ENCODE measurements at regions not wholly inside any gene's neighbourhood (a gene's known extent, or its start where the extent isn't known, plus 50 kb on each side); places are given as distances from the start of the nearest gene placed in this dataset.

DNA sequence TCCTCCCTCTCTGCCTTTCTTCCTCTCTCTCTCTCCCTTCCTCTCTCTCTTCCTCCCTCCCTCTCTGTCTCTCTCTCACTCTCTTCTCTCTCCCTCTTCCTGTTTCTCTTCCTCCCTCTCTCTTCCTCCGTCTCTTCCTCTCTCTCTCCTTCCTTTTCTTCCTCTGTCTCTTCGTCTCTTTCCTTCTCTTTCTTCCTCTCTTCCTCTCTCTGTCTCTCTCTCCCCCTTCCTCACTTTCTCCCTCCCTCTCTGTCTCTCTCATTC lies 295.3 kb downstream of the ASMT start:
- TF ChIP-seq, protein P1, sequence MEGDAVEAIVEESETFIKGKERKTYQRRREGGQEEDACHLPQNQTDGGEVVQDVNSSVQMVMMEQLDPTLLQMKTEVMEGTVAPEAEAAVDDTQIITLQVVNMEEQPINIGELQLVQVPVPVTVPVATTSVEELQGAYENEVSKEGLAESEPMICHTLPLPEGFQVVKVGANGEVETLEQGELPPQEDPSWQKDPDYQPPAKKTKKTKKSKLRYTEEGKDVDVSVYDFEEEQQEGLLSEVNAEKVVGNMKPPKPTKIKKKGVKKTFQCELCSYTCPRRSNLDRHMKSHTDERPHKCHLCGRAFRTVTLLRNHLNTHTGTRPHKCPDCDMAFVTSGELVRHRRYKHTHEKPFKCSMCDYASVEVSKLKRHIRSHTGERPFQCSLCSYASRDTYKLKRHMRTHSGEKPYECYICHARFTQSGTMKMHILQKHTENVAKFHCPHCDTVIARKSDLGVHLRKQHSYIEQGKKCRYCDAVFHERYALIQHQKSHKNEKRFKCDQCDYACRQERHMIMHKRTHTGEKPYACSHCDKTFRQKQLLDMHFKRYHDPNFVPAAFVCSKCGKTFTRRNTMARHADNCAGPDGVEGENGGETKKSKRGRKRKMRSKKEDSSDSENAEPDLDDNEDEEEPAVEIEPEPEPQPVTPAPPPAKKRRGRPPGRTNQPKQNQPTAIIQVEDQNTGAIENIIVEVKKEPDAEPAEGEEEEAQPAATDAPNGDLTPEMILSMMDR (IDR thresholded peaks at IDR 0.05) = no peak
- TF ChIP-seq POLR2A (IDR thresholded peaks at IDR 0.05) = no peak
